Esophagus muscularis mucosa (tissue), 4 donors: ENCODE measurements at regions not wholly inside any gene's neighbourhood (a gene's known extent, or its start where the extent isn't known, plus 50 kb on each side); places are given as distances from the start of the nearest gene placed in this dataset.

Experiments
- EP300 ChIP-seq: sonication (generic); formaldehyde crosslinking; IDR thresholded peaks from one replicate; pipeline ENCODE4 v1.6.1; 2017; ENCODE audit warnings: antibody characterized with exemption
- POLR2A ChIP-seq: fragments of 450-650 bp; IDR thresholded peaks from one replicate; pipeline ENCODE4 v1.6.1; 2017; ENCODE audit warnings: antibody characterized with exemption, moderate library complexity, mild to moderate bottlenecking, low read depth
- POLR2AphosphoS5 ChIP-seq, 2 donors: sonication (generic); formaldehyde crosslinking; IDR thresholded peaks; one replicate each; pipeline ENCODE4 v1.6.1; 2017; ENCODE audit warnings: antibody characterized with exemption in 2 of 2
- TF ChIP-seq, protein P1 (sequence below), 3 experiments: fragments of 200-600 bp in 2 of 3; fragments of 450-650 bp in 1 of 3; sonication (generic) in 2 of 3; IDR thresholded peaks; one replicate each; pipeline ENCODE4 v1.5.1; 2017 to 2019; ENCODE audit warnings: antibody characterized with exemption in 3 of 3, mild to moderate bottlenecking in 2 of 3, moderate library complexity in 1 of 3

DNA sequence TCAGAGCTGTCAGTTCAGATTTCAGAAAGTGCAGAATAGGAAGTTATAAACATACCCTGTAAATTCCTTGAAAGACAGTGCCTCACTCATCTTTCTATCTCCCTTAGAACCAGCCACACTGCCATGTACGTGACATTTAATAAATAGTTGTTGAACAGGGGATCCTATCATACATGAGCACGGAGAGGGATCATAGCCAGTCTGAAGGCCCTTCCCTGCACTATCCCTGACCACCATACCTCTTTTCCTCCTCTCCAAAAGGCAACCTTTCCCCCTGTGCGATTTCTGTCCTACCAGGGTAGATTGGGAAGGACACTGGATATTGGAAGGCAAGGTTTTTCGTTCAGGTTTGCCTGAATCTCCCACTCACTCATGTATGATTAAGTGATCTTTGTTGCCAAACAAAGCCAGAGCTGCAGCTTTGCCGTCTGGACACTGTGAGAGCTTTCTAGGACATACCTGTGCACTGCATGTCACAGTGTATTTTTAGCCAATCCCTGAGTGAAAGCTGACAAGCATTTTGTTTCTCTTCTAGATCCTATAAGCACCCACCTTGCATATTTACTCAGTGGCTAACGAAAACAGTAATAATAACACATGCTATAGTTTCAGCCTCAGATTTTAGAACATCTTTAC is 986.5 kb upstream of the WWC1 start:
- TF ChIP-seq POLR2A, result no peak
- TF ChIP-seq, protein P1, sequence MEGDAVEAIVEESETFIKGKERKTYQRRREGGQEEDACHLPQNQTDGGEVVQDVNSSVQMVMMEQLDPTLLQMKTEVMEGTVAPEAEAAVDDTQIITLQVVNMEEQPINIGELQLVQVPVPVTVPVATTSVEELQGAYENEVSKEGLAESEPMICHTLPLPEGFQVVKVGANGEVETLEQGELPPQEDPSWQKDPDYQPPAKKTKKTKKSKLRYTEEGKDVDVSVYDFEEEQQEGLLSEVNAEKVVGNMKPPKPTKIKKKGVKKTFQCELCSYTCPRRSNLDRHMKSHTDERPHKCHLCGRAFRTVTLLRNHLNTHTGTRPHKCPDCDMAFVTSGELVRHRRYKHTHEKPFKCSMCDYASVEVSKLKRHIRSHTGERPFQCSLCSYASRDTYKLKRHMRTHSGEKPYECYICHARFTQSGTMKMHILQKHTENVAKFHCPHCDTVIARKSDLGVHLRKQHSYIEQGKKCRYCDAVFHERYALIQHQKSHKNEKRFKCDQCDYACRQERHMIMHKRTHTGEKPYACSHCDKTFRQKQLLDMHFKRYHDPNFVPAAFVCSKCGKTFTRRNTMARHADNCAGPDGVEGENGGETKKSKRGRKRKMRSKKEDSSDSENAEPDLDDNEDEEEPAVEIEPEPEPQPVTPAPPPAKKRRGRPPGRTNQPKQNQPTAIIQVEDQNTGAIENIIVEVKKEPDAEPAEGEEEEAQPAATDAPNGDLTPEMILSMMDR (IDR thresholded peaks at IDR 0.05), result no peak
- TF ChIP-seq EP300, result no peak
- no peak for TF ChIP-seq POLR2AphosphoS5 (IDR thresholded peaks at IDR 0.05)
